B cell (primary cell): ENCODE measurements at regions not wholly inside any gene's neighbourhood (a gene's known extent, or its start where the extent isn't known, plus 50 kb on each side); places are given as distances from the start of the nearest gene placed in this dataset.

Experiments
- CTCF ChIP-seq: fragments of 200-600 bp; IDR thresholded peaks from one replicate; pipeline ENCODE4 v1.8.0; 2022; ENCODE audit warnings: antibody characterized with exemption, mild to moderate bottlenecking
- EZH2 ChIP-seq: IDR thresholded peaks from 2 replicates; pipeline ENCODE4 v1.6.1; 2012; ENCODE audit warnings: borderline replicate concordance, low read depth, mild to moderate bottlenecking, moderate library complexity, low read length; ENCODE audit not compliant: insufficient read depth, poor library complexity, severe bottlenecking

- TF ChIP-seq CTCF (no peak), EZH2 (no peak)
Observed at GRCh38 chr9:28699632-28700031, 1126.4 kb upstream of the C9orf72 start.
